ENCODE measurements at regions not wholly inside any gene's neighbourhood (a gene's known extent, or its start where the extent isn't known, plus 50 kb on each side); places are given as distances from the start of the nearest gene placed in this dataset.

DNA sequence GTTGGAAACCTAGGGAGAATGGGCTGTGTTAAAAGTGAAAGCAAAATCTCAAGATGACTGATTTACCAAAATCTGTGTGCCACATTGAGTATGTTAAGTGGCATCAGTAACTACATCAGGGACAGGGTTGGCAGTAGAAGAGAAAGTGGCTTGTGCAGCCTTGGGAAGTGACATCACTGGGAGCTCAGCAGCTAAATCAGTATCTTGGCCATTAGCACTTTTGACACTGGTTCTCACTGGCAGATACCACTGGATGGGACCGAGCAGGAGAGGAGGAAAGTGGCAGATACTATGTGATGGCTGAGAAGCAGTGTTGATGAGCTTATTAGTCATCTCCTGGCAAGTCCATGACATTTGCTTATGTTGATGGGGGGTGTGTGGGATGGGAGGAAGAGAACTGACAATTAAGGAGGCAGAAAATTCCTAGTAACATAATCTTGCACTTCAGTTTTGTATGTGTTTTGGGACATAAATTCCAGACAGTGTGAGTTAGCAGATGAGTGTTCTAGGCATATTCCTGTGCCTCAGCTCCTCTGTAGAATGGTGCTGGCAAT, 322.2 kb downstream of the SOX4 start:
- Histone ChIP-seq H3K23ac (ENCODE audit: insufficient read length, low read depth, low read length) (no peak overlapping the region), H2AFZ (ENCODE audit: low read length) (no peak overlapping the region), H3K18ac (ENCODE audit: insufficient read length, low read depth, low read length) (no peak overlapping the region), H4K8ac (replicated peaks; ENCODE audit: insufficient read length, low read depth, low read length) (no peak overlapping the region), H3K56ac (ENCODE audit: insufficient read length, low read depth, low read length) (no peak overlapping the region), H2BK20ac (ENCODE audit: low read depth, low read length, poor library complexity, severe bottlenecking) (no peak overlapping the region), H4K20me1 (ENCODE audit: control insufficient read depth, insufficient read depth, insufficient read length) (no peaks in the 10 kb centered on the region), H2BK15ac (ENCODE audit: low read depth, low read length) (no peak overlapping the region), H3K79me1 (ENCODE audit: insufficient read depth, low read depth, low read length, poor library complexity, severe bottlenecking) (no peaks in the 10 kb centered on the region), H3K9ac (ENCODE audit: extremely low read depth, insufficient read length, low read length) (no peak overlapping the region), H2BK120ac (ENCODE audit: low read depth, low read length, poor library complexity, severe bottlenecking) (no peak overlapping the region), H3K14ac (ENCODE audit: insufficient read depth, low read length) (no peak overlapping the region), H3K27ac (ENCODE audit: insufficient read length, low read depth, low read length) (no peak overlapping the region), H3K79me2 (ENCODE audit: insufficient read depth, low read length) (peaks cover 5% of the 10 kb centered on the region; the same call in 1 of the 2 replicates), H2AK5ac (ENCODE audit: insufficient read length, low read length) (no peak overlapping the region), H2BK5ac (ENCODE audit: insufficient read length, low read length) (no peak overlapping the region), H4K5ac (ENCODE audit: insufficient read length, low read depth, low read length) (no peak overlapping the region), H3T11ph (ENCODE audit: low read length) (no peak overlapping the region), H2BK12ac (ENCODE audit: insufficient read length, low read depth, low read length) (no peak overlapping the region), H3K9me3 (ENCODE audit: control insufficient read depth, low read depth, low read length) (no peaks in the 10 kb centered on the region), H3K4ac (ENCODE audit: low read depth, low read length) (no peak overlapping the region), H3K4me1 (ENCODE audit: insufficient read depth, low read length) (no peaks in the 10 kb centered on the region), H3K27me3 (ENCODE audit: insufficient read depth, low read length) (no peaks in the 10 kb centered on the region), H3K4me2 (ENCODE audit: insufficient read depth, insufficient read length, low read length) (no peak overlapping the region), H4K91ac (ENCODE audit: insufficient read length, low read depth, low read length) (no peak overlapping the region), H3K23me2 (ENCODE audit: insufficient read length, low read depth, low read length, poor library complexity, severe bottlenecking) (no peaks in the 10 kb centered on the region)
- no peak for DNase-seq
- Mint-ChIP-seq H3K4me1 (peaks cover 21 to 44% of the 10 kb centered on the region in 2 experiments), H3K27ac (peak overlapping the region in 1 of 3 experiments; percentile 69; a peak in 2 of 7 replicates), H3K9me3 (no peaks in the 10 kb centered on the region), H3K27me3 (ENCODE audit: low read depth) (no peaks in the 10 kb centered on the region), H3K4me3 (no peak overlapping the region; a peak in 1 of 5 replicates), H3K36me3 (ENCODE audit: insufficient read depth in 1 of 3, low read depth in 3 of 3) (peaks cover 20 to 31% (median 21%) of the 10 kb centered on the region in 3 experiments)
- WGBS (ENCODE audit: extremely low coverage, insufficient read length, low lambda C conversion rate), result no CpG with 5 or more reads among the region's 1 CpG
- no peak for TF ChIP-seq CTCF (conservative IDR thresholded peaks at IDR 0.05)
